Suprapubic skin (tissue), 4 donors: ENCODE measurements at regions not wholly inside any gene's neighbourhood (a gene's known extent, or its start where the extent isn't known, plus 50 kb on each side); places are given as distances from the start of the nearest gene placed in this dataset.

Source experiments
- DNase-seq, 2 donors: peaks; one replicate each; pipeline ENCODE4 v3.0.0-alpha.2; 2019; ENCODE audit warnings: low spot score in 2 of 2
- H3K27ac ChIP-seq: fragments of 200-600 bp; sonication (generic); one replicate; pipeline ENCODE4 v1.5.1; 2019
- H3K27me3 ChIP-seq: fragments of 200-600 bp; sonication (generic); one replicate; pipeline ENCODE4 v1.5.1; 2019
- H3K36me3 ChIP-seq: fragments of 200-600 bp; sonication (generic); one replicate; pipeline ENCODE4 v1.5.1; 2019
- H3K4me1 ChIP-seq: fragments of 200-600 bp; sonication (generic); one replicate; pipeline ENCODE4 v1.5.1; 2019
- H3K4me3 ChIP-seq: fragments of 200-600 bp; sonication (generic); one replicate; pipeline ENCODE4 v1.5.1; 2019; ENCODE audit warnings: mild to moderate bottlenecking
- H3K9me3 ChIP-seq: fragments of 200-600 bp; sonication (generic); one replicate; pipeline ENCODE4 v1.5.1; 2019
- CTCF ChIP-seq, 2 donors: fragments of 200-600 bp in 1 of 2; fragments of 450-650 bp in 1 of 2; sonication (generic) in 1 of 2; IDR thresholded peaks; one replicate each; pipeline ENCODE4 v1.5.1; 2016 to 2019; ENCODE audit warnings: antibody characterized with exemption in 2 of 2, mild to moderate bottlenecking in 1 of 2, moderate library complexity in 1 of 2
- EP300 ChIP-seq: sonication (generic); formaldehyde crosslinking; IDR thresholded peaks from one replicate; pipeline ENCODE4 v1.6.1; 2017; ENCODE audit warnings: antibody characterized with exemption
- POLR2A ChIP-seq, 2 donors: fragments of 450-650 bp; IDR thresholded peaks; one replicate each; pipeline ENCODE4 v1.6.1; 2017; ENCODE audit warnings: antibody characterized with exemption in 2 of 2, mild to moderate bottlenecking in 2 of 2, moderate library complexity in 2 of 2
- POLR2AphosphoS5 ChIP-seq, 3 donors: sonication (generic); formaldehyde crosslinking; IDR thresholded peaks; one replicate each; pipeline ENCODE4 v1.6.1; 2017; ENCODE audit warnings: antibody characterized with exemption in 3 of 3
- WGBS: methylation state at CpG from one replicate; pipeline ENCODE4 v1.1.5; 2018; 5-methylcytosine and 5-hydroxymethylcytosine counted together

- no peak overlapping the region for H3K27ac ChIP-seq
- no peak overlapping the region for H3K4me3 ChIP-seq
- 55% methylated on average over 1 of the region's 1 CpG for WGBS
- H3K27me3 ChIP-seq: no peaks in the 10 kb centered on the region
- no peaks in the 10 kb centered on the region for H3K36me3 ChIP-seq
- H3K9me3 ChIP-seq: peaks cover 4% of the 10 kb centered on the region
- DNase-seq: no peak
- no peaks in the 10 kb centered on the region for H3K4me1 ChIP-seq
- TF ChIP-seq POLR2AphosphoS5 (IDR thresholded peaks at IDR 0.05): no peak
Observed at GRCh38 chr14:62429683-62430082, 615.6 kb downstream of the KCNH5 start.

DNA sequence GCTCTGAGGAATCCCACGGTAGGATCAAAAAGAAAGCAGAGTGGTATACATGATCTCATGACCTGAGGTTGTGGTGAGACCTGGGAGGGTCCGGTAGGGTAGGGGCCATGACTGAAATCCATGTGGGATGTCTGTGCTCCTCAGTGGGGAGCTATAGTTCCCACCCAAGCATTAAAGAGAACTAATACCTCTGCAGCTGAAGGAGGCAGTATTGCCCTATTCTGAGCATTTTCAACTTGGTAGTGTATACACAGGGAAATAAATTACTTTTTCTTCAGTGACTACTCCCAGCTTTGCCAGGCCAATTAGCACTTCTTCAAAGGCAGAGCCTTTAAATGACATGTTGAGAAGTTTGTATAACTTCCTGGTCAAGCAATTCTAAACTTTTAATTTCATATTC is 613.8 kb downstream of the KCNH5 start:
- Histone ChIP-seq H3K36me3 (no peaks in the 10 kb centered on the region), H3K4me1 (no peaks in the 10 kb centered on the region), H3K27me3 (no peaks in the 10 kb centered on the region), H3K27ac (no peak overlapping the region), H3K9me3 (peaks cover 7% of the 10 kb centered on the region), H3K4me3 (no peak overlapping the region)
- TF ChIP-seq POLR2AphosphoS5 (IDR thresholded peaks at IDR 0.05): no peak
- no peak for TF ChIP-seq POLR2A (IDR thresholded peaks at IDR 0.05)
- no peak for DNase-seq
- 53% methylated on average over 2 of the region's 2 CpGs for WGBS

DNA sequence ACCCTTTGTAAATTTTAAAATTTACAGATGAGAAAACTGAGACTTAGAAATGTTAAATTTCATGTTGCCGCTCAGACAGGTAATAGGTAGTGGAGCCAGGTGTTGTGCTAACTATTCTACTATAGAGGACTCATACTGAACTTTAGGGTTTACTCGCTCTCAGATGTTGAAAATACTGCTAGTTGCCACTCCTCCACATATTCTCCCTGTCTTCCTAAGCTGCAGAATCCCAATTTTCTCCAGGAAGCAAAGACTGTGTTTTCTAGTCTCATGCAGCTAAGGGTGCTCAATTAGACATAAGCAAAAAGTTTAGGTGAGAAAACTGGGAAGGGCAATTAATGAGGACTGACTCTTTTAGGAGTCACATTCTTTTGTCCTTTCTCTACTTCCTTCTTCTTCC is 612.3 kb downstream of the KCNH5 start:
- no peak for DNase-seq
- Histone ChIP-seq H3K4me1 (no peaks in the 10 kb centered on the region), H3K4me3 (no peak overlapping the region), H3K27me3 (no peaks in the 10 kb centered on the region), H3K27ac (no peak overlapping the region), H3K9me3 (peaks cover 8% of the 10 kb centered on the region), H3K36me3 (no peaks in the 10 kb centered on the region)
- 94% methylated on average over 2 of the region's 2 CpGs for WGBS
- TF ChIP-seq POLR2A (IDR thresholded peaks at IDR 0.05) (no peak), EP300 (no peak), POLR2AphosphoS5 (IDR thresholded peaks at IDR 0.05) (no peak), CTCF (IDR thresholded peaks at IDR 0.05) (no peak)

- 43% methylated on average over 2 of the region's 2 CpGs for WGBS
- Histone ChIP-seq H3K36me3 (no peaks in the 10 kb centered on the region), H3K4me1 (no peaks in the 10 kb centered on the region), H3K27me3 (no peaks in the 10 kb centered on the region), H3K4me3 (no peak overlapping the region), H3K9me3 (peaks cover 13% of the 10 kb centered on the region), H3K27ac (no peak overlapping the region)
- TF ChIP-seq CTCF (IDR thresholded peaks at IDR 0.05) (no peak), POLR2AphosphoS5 (IDR thresholded peaks at IDR 0.05) (no peak), POLR2A (IDR thresholded peaks at IDR 0.05) (no peak), EP300 (no peak)
- DNase-seq: no peak
Observed at GRCh38 chr14:62436261-62436660, 609.0 kb downstream of the KCNH5 start.

DNA sequence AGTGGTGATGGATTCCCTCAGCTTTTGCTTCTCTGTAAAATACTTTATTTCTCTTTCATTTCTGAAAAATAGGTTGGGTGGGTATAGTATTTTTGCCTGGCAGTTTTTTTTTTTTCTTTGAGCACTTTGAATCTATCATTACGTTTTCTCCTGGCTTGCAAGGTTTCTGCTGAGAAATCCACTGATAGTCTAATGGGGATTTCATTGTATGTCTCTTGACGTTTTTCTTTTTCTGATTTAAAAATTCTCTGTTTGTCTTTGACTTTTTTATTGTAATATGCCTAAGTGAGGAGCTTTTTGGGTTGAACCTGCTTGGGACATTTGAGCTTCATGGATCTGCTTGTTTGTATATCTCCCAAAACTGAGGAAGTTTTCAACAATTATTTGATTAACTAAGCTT is 606.0 kb downstream of the KCNH5 start:
- 78% methylated on average over 2 of the region's 2 CpGs for WGBS
- no peak for DNase-seq
- Histone ChIP-seq H3K4me1 (no peaks in the 10 kb centered on the region), H3K4me3 (no peak overlapping the region), H3K27me3 (no peaks in the 10 kb centered on the region), H3K27ac (no peak overlapping the region), H3K36me3 (no peaks in the 10 kb centered on the region), H3K9me3 (peaks cover 8% of the 10 kb centered on the region)
- TF ChIP-seq POLR2AphosphoS5 (IDR thresholded peaks at IDR 0.05): no peak
- no peak for TF ChIP-seq POLR2A (IDR thresholded peaks at IDR 0.05)
- TF ChIP-seq EP300: no peak
- no peak for TF ChIP-seq CTCF (IDR thresholded peaks at IDR 0.05)

- 71% methylated on average over 3 of the region's 3 CpGs for WGBS
Observed at GRCh38 chr14:62443796-62444195, 601.5 kb downstream of the KCNH5 start.

More at GRCh38 chr14:62443796-62444195, 601.5 kb downstream of the KCNH5 start:
- DNase-seq: no peak
- Histone ChIP-seq H3K9me3 (peaks cover 5% of the 10 kb centered on the region), H3K27ac (no peak overlapping the region), H3K27me3 (no peaks in the 10 kb centered on the region), H3K4me3 (no peak overlapping the region), H3K36me3 (no peaks in the 10 kb centered on the region), H3K4me1 (no peaks in the 10 kb centered on the region)
- no peak for TF ChIP-seq EP300
- TF ChIP-seq POLR2A (IDR thresholded peaks at IDR 0.05): no peak
- no peak for TF ChIP-seq POLR2AphosphoS5 (IDR thresholded peaks at IDR 0.05)
- no peak for TF ChIP-seq CTCF (IDR thresholded peaks at IDR 0.05)
